Endodermal cell (in vitro differentiated cells): ENCODE measurements at regions not wholly inside any gene's neighbourhood (a gene's known extent, or its start where the extent isn't known, plus 50 kb on each side); places are given as distances from the start of the nearest gene placed in this dataset.

Experiments
- DNase-seq: peaks from one replicate; pipeline ENCODE4 v3.0.0-alpha.2; 2017
- H3K27ac ChIP-seq: 2 replicates; pipeline ENCODE4 v1.5.1; 2013; ENCODE audit warnings: mild to moderate bottlenecking, low read depth, low read length, moderate library complexity
- H3K27me3 ChIP-seq: 2 replicates; pipeline ENCODE4 v1.6.1; 2013; ENCODE audit warnings: mild to moderate bottlenecking, low read length, moderate library complexity; ENCODE audit not compliant: insufficient read depth, control insufficient read depth, poor library complexity, severe bottlenecking
- H3K36me3 ChIP-seq: 2 replicates; pipeline ENCODE4 v1.7.0; 2013; ENCODE audit warnings: mild to moderate bottlenecking, low read length, moderate library complexity; ENCODE audit not compliant: control insufficient read depth, insufficient read depth
- H3K4me1 ChIP-seq: one replicate; pipeline ENCODE4 v1.7.0; 2013; ENCODE audit warnings: low read length; ENCODE audit not compliant: control insufficient read depth, insufficient read depth
- H3K4me3 ChIP-seq: 2 replicates; pipeline ENCODE4 v1.5.1; 2013; ENCODE audit warnings: mild to moderate bottlenecking, low read length, moderate library complexity
- H3K9ac ChIP-seq: 2 replicates; pipeline ENCODE4 v1.6.1; 2013; ENCODE audit warnings: mild to moderate bottlenecking, low read length, moderate library complexity; ENCODE audit not compliant: poor library complexity, severe bottlenecking; ENCODE audit errors: extremely low read depth
- H3K9me3 ChIP-seq: 2 replicates; pipeline ENCODE4 v1.6.1; 2013; ENCODE audit warnings: mild to moderate bottlenecking, low read length, moderate library complexity; ENCODE audit not compliant: control insufficient read depth
- H3K27ac Mint-ChIP-seq: 2 replicates; pipeline ENCODE4 v1.8.0; 2020; ENCODE audit warnings: mixed read lengths
- H3K27me3 Mint-ChIP-seq: 2 replicates; pipeline ENCODE4 v1.8.0; 2021; ENCODE audit warnings: mild to moderate bottlenecking, mixed read lengths; ENCODE audit not compliant: insufficient read depth
- H3K36me3 Mint-ChIP-seq: 2 replicates; pipeline ENCODE4 v1.8.0; 2020; ENCODE audit warnings: low read depth, mixed read lengths
- H3K4me1 Mint-ChIP-seq: 2 replicates; pipeline ENCODE4 v1.8.0; 2020; ENCODE audit warnings: mixed read lengths
- H3K4me3 Mint-ChIP-seq: 2 replicates; pipeline ENCODE4 v1.8.0; 2020; ENCODE audit warnings: mild to moderate bottlenecking, moderate library complexity, mixed read lengths
- H3K9me3 Mint-ChIP-seq: 2 replicates; pipeline ENCODE4 v1.8.0; 2020; ENCODE audit warnings: mild to moderate bottlenecking, mixed read lengths
- CTCF ChIP-seq: fragments of 200-600 bp; sonication (generic); conservative IDR thresholded peaks from 2 replicates; pipeline ENCODE4 v1.5.0; 2021; ENCODE audit warnings: antibody characterized with exemption, mild to moderate bottlenecking
- WGBS, 2 experiments: methylation state at CpG; one replicate each; pipeline versions ENCODE4 v1.1.5 to v1.1.7; 2013; ENCODE audit warnings: missing lambda C conversion rate in 2 of 2, mixed read lengths in 1 of 2; ENCODE audit not compliant: insufficient coverage in 1 of 2, insufficient read length in 1 of 2; 5-methylcytosine and 5-hydroxymethylcytosine counted together

GRCh38 chr15:29874977-29875376 lies 52.7 kb upstream of the TJP1 start:
- H3K36me3 Mint-ChIP-seq: no peaks in the 10 kb centered on the region
- peaks cover 18% of the 10 kb centered on the region for H3K4me1 Mint-ChIP-seq
- Histone ChIP-seq H3K4me1 (peaks cover 7% of the 10 kb centered on the region), H3K27me3 (no peaks in the 10 kb centered on the region), H3K4me3 (no peak overlapping the region), H3K27ac (no peak overlapping the region), H3K9me3 (no peaks in the 10 kb centered on the region), H3K9ac (no peak overlapping the region), H3K36me3 (no peaks in the 10 kb centered on the region)
- no peak overlapping the region for H3K27ac Mint-ChIP-seq
- no peak for TF ChIP-seq CTCF
- H3K9me3 Mint-ChIP-seq: no peaks in the 10 kb centered on the region
- no peak for DNase-seq
- 92 to 100% methylated on average over 1 of the region's 1 CpG for WGBS, 2 experiments
- no peak overlapping the region for H3K4me3 Mint-ChIP-seq
- H3K27me3 Mint-ChIP-seq: no peaks in the 10 kb centered on the region

- Mint-ChIP-seq H3K27ac (no peak overlapping the region), H3K27me3 (no peaks in the 10 kb centered on the region), H3K4me1 (peaks cover 18% of the 10 kb centered on the region), H3K4me3 (no peak overlapping the region), H3K36me3 (no peaks in the 10 kb centered on the region), H3K9me3 (no peaks in the 10 kb centered on the region)
- no peak overlapping the region for H3K27ac ChIP-seq
- H3K4me3 ChIP-seq: no peak overlapping the region
- no peaks in the 10 kb centered on the region for H3K9me3 ChIP-seq
- no peak overlapping the region for H3K9ac ChIP-seq
- TF ChIP-seq CTCF: no peak
- 88 to 95% methylated on average over 5 to 9 of the region's 9 CpGs for WGBS, 2 experiments
- peaks cover 7% of the 10 kb centered on the region for H3K4me1 ChIP-seq
- H3K36me3 ChIP-seq: no peaks in the 10 kb centered on the region
- no peak for DNase-seq
- no peaks in the 10 kb centered on the region for H3K27me3 ChIP-seq
These were observed 51.7 kb upstream of the TJP1 start for GRCh38 chr15:29873947-29874411.

GRCh38 chr15:29873264-29873663 lies 51.0 kb upstream of the TJP1 start:
- no peak for DNase-seq
- Histone ChIP-seq H3K27me3 (no peaks in the 10 kb centered on the region), H3K27ac (no peak overlapping the region), H3K4me1 (peaks cover 7% of the 10 kb centered on the region), H3K9ac (no peak overlapping the region), H3K9me3 (no peaks in the 10 kb centered on the region), H3K36me3 (no peaks in the 10 kb centered on the region), H3K4me3 (no peak overlapping the region)
- Mint-ChIP-seq H3K27ac (no peak overlapping the region), H3K36me3 (no peaks in the 10 kb centered on the region), H3K27me3 (no peaks in the 10 kb centered on the region), H3K4me1 (peaks cover 18% of the 10 kb centered on the region), H3K4me3 (no peak overlapping the region), H3K9me3 (no peaks in the 10 kb centered on the region)
- TF ChIP-seq CTCF: no peak
- WGBS, 2 experiments: 90% methylated on average over 3 of the region's 3 CpGs; no CpG with 5 or more reads in 1 of the 2 experiments
